HTR-8/SVneo (cell line): ENCODE measurements at regions not wholly inside any gene's neighbourhood (a gene's known extent, or its start where the extent isn't known, plus 50 kb on each side); places are given as distances from the start of the nearest gene placed in this dataset.
"Not testable (repeated sequence)": the region's sequence is repeated elsewhere in the genome, so short reads cannot be mapped to it uniquely, and the experiment has no call there.

Source experiments
- DNase-seq: peaks from one replicate; pipeline ENCODE4 v3.0.0; 2011; ENCODE audit warnings: low spot score, mixed read lengths; ENCODE audit not compliant: insufficient read length
- FAIRE-seq: peaks from 2 replicates; lab custom pipeline; 2011; peaks lifted over from hg19 to GRCh38; lab: Jason Lieb, UNC

DNA sequence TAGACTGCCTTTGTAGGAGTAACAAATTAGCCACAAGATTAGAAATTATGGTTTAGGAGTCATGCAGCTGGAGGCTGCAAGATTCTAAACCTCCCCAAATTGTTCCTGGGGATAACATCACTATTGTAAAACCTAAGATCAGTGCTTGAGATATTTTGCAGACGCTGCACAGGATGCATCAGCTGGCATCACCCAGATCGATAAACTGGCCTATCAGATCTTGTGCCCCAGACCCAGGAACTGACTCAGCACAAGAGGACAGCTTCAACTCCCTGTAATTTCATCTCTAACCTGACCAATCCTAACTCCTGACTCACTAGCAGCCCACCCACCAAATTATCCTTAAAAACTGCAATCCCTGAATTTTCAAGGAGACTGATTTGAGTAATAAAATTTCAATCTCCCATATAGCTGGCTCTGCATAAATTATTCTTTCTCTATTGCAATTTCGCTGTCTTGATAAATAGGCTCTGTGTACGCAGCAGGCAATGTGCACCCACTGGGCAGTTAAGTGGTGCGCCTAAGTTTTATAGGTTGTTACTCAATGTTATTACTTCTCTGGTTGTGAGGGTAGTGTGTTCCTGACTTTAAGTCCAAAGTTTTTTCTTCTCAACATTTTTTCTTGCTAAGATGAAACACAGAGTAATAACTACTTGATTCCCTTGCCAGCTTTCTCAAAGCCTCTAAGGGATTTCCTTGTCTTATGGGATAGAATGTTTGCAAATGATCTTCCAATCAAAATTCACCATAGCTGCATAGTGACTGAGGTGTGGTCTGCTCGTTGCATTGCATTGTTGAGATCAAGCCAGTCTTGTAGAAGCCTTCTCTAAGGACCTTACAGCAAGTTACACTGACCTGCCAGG lies 312.3 kb upstream of the DKK2 start:
- FAIRE-seq: no peak
- no peak for DNase-seq

DNA sequence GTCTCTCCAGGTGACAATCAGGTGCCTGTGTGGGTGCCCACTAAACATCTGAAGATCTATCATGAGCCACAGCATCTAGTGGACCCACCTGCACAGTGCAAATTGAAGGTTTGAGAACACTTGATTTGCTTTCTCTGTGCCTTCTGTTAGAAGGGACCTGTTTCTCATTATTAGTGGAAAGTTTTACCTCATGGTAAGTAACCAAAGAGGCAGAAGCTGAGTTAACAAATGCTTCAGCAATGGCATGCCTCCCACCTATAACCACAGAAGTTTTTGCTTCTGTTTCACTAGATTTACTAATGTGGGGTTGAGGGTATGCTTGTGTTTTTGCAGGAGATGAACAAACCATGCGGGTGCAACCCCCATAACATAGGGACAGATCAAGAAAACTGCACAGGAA lies 297.4 kb upstream of the DKK2 start:
- FAIRE-seq (no peak), DNase-seq (no peak)

DNA sequence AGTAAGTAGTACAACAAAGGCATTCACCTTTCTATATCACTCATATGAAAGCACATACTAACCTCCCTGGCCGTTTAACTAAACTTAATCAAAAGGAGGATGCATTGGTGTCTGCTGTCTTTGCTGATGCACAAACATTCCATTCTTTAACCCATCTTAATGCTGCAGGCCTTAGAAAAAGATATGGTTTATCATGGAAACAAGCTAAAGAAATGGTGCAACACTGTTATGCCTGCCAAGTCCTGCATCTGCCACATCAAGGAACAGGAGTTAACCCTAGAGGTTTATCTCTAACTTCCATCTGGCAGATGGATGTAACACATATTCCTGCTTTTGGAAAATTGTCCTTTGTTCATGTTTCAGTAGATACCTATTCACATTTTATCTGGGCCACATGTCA lies 296.5 kb upstream of the DKK2 start:
- not testable (repeated sequence) for FAIRE-seq, DNase-seq

DNA sequence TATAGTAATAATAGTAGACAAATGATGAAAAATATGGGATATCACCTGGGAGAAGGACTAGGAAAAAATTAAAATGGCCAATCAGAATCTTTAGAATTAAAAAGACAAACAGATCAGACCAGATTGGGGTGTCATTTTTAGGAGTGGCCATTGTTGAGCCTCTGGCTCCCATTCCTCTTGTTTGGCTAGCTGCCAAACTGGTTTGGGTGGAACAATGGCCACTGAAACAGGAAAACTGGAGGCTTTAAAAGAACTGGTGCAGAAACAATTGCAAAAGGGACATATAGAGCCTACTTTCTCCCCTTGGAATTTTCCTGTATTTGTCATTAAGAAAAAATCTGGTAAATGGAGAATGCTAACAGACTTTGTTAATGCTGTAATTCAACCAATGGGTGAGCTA lies 294.8 kb upstream of the DKK2 start:
- FAIRE-seq (no peak), DNase-seq (no peak)

DNA sequence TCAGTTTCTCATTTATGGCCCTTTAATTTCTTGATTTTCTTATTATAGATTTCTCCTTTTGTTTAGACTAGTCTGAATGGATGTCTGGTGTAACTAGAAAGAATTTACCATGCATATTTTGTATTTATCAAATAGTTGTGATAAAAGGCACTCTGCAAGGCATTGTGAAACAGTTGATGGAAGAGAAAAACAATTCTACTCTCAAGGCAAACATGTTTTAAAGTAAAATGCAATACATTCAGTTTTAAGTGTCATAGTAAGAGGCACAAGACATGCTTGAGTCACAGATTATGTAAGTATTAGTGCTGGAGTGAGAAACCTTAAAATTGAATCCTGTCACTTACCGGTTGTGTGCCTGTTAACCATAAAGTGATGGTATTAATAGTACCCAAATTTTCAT lies 283.3 kb upstream of the DKK2 start:
- no peak for FAIRE-seq
- no peak for DNase-seq

DNA sequence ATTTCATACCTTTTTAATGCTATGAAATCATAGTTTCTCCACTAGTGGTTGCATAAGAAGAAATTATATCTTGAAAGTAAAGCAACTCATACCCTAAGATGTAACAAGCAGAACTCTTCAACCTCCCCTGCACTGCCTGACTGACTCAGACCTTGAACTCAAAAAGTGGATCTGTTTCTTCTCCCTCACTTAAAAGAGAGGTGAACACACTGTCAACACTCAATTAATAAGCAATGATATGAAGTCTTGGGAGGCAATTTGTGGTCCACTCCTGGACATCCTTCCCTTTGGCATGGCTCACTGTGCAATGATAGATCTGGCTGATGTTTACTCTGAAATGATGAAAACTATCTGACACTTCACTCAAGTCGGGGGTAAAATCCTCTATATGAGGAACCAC lies 282.0 kb upstream of the DKK2 start:
- no peak for DNase-seq
- FAIRE-seq: no peak

DNA sequence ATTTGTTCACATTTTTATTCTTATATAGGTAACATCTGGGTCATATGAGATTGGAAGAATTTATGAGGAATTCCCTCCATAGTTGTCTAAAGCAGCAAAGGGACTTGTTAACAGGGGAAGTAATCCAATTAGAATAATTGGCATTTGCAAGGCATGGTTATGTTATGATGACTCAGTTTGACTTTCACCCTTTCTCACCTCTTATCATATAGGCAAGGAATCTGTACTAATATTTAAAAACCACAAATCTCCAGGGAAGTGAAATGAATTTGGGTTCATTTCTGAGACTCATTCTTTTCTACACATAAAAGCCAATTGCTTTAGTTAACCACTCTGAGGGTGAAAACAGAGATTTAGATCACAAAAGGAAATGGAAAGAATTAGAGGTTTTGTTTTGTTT lies 281.5 kb upstream of the DKK2 start:
- DNase-seq: no peak
- FAIRE-seq: no peak

DNA sequence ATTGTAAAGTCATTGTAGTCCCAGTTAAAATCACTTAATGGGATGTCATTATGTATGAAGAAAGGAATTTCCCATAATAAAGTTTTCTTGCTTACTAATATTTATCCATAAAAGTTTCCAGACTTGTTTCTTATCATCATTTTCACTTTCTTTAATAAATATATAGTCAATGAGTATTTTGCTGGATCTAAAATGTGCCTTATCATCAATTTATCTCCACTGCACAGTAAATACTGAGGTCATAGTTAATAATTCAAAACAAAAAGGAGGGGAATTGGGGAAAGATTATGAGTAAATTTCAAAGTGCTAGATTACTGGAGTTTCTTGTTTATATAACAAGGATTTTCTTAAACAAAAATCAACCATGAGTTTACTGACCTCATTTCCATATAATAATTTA lies 279.5 kb upstream of the DKK2 start:
- no peak for FAIRE-seq

DNA sequence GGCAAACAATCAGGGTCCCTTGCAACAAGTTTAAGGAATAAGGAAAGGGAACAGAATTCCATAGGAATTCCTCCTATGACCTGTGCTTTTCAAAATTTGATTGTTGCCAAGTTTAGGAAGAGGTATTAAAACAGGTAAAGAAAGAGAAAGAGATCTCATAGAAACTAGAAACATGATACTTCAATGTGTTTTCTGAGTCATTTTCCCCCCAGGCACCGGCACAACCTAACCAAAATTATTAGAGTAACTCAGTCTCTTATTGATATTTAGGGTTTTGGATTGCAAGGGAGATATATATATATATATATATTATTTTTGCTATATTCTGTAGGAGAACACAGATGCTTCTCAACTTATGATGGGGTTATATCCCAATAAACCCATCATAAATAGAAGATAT lies 278.0 kb upstream of the DKK2 start:
- DNase-seq: no peak
- no peak for FAIRE-seq

More for the DNA sequence above, 279.5 kb upstream of the DKK2 start:
- no peak for DNase-seq

DNA sequence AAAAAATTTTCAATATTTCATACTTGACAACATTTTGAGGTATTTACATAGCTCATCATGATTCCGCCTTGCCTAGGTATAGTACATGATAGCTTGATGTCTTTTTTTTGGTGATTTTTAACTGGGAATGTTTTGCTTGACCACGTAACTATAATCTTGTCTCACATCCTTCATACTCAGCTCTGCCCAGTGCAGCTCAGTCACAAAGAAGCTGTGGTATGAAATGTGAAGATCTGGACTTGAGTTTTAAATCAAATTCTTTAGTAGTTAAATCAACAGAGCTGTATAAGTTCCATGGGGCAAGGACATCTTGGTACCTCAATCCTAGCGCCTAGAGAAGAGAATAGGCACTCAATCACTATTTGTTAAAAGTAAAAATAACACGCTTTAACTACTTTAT lies 276.3 kb upstream of the DKK2 start:
- DNase-seq (no peak), FAIRE-seq (no peak)

DNA sequence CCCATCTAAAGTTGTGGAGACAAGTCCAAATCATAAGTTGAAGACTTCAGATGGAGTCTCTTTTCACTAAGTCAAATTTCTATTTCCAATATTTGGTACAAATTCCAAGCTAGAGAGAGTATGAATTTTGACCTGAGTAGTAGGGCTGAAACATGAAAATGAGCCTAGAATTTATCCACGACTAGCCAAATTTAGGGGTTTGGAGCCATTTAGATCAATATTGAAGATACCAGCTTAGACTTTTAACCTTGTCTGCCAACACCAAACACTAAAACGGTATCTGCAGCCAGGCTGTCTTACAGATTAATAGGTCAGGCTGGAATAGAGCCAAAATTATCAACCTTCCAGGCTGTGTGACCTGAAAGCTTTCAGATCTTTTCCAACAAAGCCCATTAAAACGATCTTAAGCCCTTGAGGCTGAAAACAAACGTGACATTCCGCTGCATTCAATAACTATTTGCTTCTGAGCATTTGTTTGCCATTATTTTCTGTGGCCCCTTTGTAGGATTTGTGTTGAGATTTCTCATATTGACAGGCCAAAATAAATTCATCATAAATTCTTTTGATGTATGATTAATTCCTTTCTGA lies 268.7 kb upstream of the DKK2 start:
- DNase-seq (no peak), FAIRE-seq (no peak)

DNA sequence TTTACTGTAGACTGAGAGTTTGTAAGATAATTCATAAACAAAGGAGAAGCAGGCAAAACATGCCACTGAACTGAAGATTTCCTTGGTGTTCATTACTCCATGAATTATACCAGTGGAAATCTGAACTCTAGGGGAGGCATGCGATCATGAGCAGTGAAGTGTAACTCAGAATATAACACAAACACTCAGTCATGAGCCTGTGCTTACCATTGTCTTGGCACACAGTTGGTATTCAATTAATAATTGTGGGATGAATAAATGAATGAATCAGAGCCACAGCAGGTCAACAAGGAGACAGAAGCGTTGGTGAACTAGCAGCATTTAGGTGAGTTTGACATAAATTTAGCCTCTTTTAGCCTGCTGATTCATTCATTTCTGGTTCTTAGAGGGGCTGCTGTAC lies 263.5 kb upstream of the DKK2 start:
- FAIRE-seq: no peak
- DNase-seq: no peak

DNA sequence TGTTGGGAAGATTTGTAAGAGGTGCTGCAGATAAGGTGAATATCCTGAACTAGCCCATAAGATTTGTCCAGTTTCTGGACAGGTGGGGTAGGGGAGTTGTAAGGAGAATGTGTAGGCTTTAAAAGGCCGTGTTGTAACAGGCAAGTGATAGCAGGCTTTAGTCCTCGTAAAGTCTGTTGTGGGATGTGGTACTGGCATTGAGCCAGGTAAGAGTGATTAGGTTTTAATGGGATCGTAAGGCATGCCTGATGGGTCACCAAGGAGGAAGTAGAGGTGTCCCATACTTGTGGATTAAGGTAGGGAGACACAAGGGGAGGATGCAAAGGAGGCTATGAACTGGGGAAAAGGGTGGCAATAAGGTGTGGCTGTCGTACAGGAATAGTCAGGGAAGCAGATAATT lies 256.9 kb upstream of the DKK2 start:
- no peak for DNase-seq
- FAIRE-seq: no peak

DNA sequence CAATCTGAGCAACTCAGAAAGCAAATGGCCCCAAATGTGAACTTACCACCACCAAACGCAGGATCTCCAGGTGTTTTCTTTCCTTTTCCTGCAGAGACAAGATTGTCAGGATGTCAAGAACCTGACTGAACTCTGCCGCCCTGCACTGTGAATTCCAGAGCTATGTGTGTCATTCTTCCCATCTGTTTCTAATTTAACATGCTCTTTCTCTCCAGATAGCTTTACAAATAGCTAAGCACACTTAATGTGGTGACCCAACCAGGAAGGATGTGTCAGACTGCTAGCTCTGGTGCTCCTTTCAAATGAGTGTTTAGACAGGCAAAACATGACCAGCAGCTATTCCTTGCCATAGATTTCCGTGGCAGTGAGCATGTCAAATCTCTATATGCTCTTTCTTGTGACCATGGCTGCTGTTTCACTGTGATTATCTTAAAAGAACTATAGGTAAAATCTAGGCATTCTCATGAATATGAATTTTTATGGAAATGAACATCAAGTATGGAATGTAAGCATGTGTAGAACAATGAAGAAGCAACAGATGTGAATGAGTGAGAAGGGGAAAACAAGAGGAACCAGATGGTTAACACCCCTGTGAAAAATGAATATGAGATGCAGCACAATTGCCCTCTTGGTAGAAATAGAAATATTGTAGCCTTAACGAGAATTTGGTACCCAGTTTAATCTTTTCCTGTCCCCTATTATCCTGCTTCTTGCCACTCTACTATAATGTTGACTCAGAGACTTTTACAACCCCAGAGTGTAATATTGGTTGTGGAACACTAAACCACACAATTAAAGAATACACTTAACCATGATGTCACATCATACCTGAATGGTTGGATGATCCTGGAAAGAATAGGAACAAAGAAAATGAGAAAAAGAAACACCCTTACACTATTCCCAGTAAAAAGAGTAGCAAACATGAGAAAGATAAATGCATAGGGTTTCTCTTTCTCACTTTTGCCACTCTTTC lies 247.8 kb upstream of the DKK2 start:
- FAIRE-seq: no peak

DNA sequence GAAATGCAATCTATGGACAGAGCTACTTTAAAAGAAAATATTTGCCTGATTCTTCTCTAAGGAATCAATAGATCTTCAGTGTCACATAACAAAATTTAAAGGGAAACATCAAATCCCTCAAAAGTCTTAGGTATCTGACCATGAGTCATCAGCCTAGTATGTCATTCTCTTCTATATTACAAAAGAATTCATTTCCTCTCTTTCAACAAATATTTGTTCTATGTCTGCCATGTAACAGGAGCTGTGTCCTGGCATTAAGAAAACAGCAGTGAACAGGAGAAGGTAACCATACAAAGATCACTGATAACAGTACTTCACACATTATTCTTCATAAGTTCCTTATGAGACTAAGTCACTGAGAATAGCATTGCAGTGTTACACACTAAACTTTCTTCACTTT lies 243.6 kb upstream of the DKK2 start:
- no peak for FAIRE-seq
- DNase-seq: no peak

More for the DNA sequence above, 247.8 kb upstream of the DKK2 start:
- DNase-seq: peak; percentile 12

DNA sequence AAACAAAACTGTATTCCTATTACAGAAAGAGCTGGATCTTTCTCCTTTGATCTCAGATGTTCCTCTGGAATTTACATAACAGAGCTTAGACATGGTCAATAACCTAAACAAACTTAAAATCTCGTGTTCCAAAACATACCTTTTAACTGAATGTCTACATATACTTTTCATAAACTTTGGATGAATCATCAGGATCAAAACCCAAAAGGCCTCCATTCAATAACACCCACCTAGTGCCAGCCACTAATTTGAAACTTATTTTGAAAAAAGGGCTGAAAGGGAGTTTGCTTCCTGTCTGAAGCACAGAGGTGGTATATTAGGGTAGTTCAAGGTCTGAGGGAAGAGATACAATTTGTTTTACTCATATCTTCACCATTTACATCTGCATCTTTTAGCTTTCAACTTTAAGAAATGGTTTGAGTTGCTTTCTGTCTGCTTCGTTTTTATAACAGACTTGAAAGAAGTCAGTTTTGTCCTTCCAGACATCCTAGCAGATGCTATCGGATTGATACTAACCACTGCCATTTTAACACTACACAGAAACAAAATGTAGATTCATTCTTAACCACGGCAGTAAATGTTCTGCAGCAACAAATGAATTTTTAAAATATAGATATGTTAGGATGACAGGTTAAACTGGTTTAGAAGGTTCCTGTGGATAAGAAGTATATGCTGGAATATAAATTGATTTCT lies 242.8 kb upstream of the DKK2 start:
- FAIRE-seq: no peak

DNA sequence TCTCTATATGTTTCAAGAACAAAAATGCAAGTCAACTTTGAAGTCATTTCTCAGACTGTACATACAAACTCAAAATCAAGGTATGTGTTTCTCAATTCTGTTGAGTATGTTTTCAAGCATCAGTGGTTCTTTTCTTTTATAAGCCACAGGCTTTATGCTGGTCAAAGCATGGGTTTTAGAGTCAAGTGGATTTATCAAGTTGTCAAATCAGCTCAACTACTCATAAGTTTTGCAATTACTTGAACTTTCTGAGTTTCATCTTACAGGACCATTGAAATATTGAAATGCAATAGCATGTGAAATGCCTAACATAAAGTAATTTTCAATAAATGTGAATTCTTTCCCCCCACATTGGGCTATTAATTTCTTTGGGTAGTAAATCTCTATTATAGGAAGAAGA lies 239.9 kb upstream of the DKK2 start:
- DNase-seq (no peak), FAIRE-seq (no peak)

More for the DNA sequence above, 242.8 kb upstream of the DKK2 start:
- DNase-seq: no peak

DNA sequence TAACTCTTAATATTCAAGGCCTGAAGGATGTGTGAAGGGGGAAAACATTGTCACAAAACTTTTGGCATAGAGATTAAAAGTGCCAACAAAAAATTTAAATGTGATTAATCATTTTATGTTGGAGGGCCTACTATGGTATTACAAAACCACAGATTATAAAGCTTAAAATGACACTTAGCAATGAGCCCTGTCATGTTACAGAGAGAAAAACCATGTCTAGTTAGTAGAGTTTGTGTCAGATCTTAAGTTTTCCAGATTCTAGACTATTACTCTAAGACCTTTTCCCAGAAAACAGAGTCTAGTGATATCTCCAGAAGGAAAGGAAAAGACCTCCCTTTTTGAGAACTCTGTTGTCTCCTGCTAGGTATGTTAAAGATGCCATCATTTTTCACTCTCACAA lies 239.1 kb upstream of the DKK2 start:
- no peak for DNase-seq
- no peak for FAIRE-seq

DNA sequence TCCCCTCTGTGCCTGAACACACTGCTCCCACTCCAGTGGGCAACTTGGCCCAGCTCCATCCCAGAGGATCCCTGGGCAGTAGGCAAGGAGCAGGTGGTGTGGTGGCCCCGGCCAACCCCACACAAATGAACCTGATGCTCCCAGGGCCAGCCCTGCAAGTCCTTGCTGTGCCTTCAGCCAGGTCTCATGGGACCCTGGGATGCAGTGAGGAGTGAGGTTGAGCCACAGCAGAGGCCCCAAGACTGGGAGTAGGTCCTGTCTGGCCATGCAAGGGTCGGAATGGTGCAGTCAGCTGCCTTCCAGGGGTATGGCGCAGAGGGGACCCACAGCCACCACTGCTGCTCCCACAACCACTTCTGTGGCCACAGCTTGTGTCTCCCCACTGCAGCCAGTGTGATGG lies 234.5 kb upstream of the DKK2 start:
- FAIRE-seq (no peak), DNase-seq (no peak)

DNA sequence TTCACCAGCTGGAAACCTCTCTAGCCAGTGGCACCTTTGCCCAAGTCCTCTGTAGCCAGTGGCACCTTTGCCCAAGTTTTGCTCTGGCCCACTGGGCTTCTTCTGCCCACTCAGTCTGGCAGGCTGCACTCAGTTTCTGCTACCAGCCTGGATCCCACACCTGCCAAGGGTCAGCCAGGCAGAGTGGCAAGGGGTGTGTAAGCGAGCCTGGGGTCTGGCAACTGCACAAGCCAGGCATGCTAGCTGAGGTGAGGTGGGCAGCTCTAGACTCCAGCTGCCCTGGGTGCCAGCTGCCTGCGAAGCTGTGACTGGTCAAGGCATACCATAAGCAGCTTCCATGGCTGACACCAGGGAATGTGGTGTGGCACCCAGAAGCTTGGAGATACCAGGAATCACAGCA lies 233.1 kb upstream of the DKK2 start:
- no peak for DNase-seq
- FAIRE-seq: no peak
